Fibroblast of lung (primary cell): ENCODE measurements at regions not wholly inside any gene's neighbourhood (a gene's known extent, or its start where the extent isn't known, plus 50 kb on each side); places are given as distances from the start of the nearest gene placed in this dataset.

Source experiments
- DNase-seq, 2 donors: peaks; one replicate each; pipeline versions ENCODE4 v3.0.0 to v3.0.0-alpha.2; 2010; ENCODE audit warnings: low read depth in 2 of 2
- H2AFZ ChIP-seq: 2 replicates; pipeline ENCODE4 v1.5.1; 2012; ENCODE audit warnings: low read length, control low read depth, inconsistent platforms
- H3K27ac ChIP-seq: 2 replicates; pipeline ENCODE4 v1.5.1; 2011; ENCODE audit warnings: low read length, control low read depth; ENCODE audit not compliant: insufficient read depth
- H3K27me3 ChIP-seq: 2 replicates; pipeline ENCODE4 v1.5.1; 2011; ENCODE audit warnings: mild to moderate bottlenecking, low read length; ENCODE audit not compliant: control insufficient read depth, insufficient read depth
- H3K36me3 ChIP-seq: 2 replicates; pipeline ENCODE4 v1.5.1; 2011; ENCODE audit warnings: low read length; ENCODE audit not compliant: control insufficient read depth, insufficient read depth
- H3K4me1 ChIP-seq: 2 replicates; pipeline ENCODE4 v1.5.1; 2011; ENCODE audit warnings: low read length; ENCODE audit not compliant: control insufficient read depth, insufficient read depth; ENCODE audit errors: extremely low read depth
- H3K4me2 ChIP-seq: 2 replicates; pipeline ENCODE4 v1.5.1; 2011; ENCODE audit warnings: low read length, control low read depth; ENCODE audit not compliant: insufficient read depth; ENCODE audit errors: extremely low read depth
- H3K4me3 ChIP-seq, 4 experiments: fragments of 200-600 bp in 1 of 4; sonication (generic) in 1 of 4; replicated peaks in 1 of 4; 2 replicates each; pipeline ENCODE4 v1.5.1; 2011 to 2016; ENCODE audit warnings: low read length in 4 of 4, low read depth in 3 of 4, mild to moderate bottlenecking in 3 of 4, control low read depth in 2 of 4, inconsistent platforms in 1 of 4, mixed read lengths in 1 of 4; ENCODE audit not compliant: insufficient read depth in 1 of 4; ENCODE audit errors: control extremely low read depth in 1 of 4
- H3K79me2 ChIP-seq: 2 replicates; pipeline ENCODE4 v1.5.1; 2012; ENCODE audit warnings: mild to moderate bottlenecking, low read length, inconsistent platforms; ENCODE audit not compliant: control insufficient read depth, insufficient read depth
- H3K9ac ChIP-seq: 2 replicates; pipeline ENCODE4 v1.5.1; 2011; ENCODE audit warnings: mild to moderate bottlenecking, low read length, control low read depth; ENCODE audit not compliant: insufficient read depth
- H3K9me3 ChIP-seq: 2 replicates; pipeline ENCODE4 v1.5.1; 2012; ENCODE audit warnings: low read depth, low read length; ENCODE audit not compliant: control insufficient read depth, insufficient read depth
- H4K20me1 ChIP-seq: 2 replicates; pipeline ENCODE4 v1.5.1; 2011; ENCODE audit warnings: low read length; ENCODE audit not compliant: control insufficient read depth, insufficient read depth; ENCODE audit errors: extremely low read depth
- CTCF ChIP-seq, 2 donors: IDR thresholded peaks in 1 of 2; conservative IDR thresholded peaks in 1 of 2; 1 replicate in 1 of 2; 2 replicates in 1 of 2; pipeline ENCODE4 v1.5.1; 2011 to 2012; ENCODE audit warnings: low read length in 2 of 2, control low read depth in 1 of 2, inconsistent platforms in 1 of 2, low read depth in 1 of 2, mild to moderate bottlenecking in 1 of 2
- EZH2 ChIP-seq: IDR thresholded peaks from 2 replicates; pipeline ENCODE4 v1.5.1; 2012; ENCODE audit warnings: low read length, control low read depth, mild to moderate bottlenecking; ENCODE audit errors: missing control alignments

DNA sequence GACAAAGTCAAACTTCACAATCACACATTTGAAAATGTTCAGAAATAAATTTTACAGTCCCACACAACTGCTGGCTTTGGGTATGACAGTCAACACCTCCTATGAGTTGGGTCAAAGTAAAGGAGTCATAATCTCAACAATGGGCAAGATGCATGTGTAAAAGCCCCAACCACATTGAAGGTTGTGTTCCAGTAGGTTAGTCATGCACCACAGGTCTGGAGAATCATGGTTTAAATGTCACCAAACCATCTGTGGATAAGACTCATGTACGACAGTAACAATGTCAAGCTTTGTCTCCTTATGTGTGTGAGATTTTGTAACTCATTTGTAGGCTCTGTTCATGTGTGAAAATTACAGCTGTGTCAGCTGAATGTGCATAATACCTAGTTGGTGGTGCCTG, 1065.7 kb upstream of the AMELY start:
- Histone ChIP-seq H4K20me1 (no peaks in the 10 kb centered on the region), H3K36me3 (no peaks in the 10 kb centered on the region), H3K9ac (no peak overlapping the region), H3K9me3 (no peaks in the 10 kb centered on the region), H2AFZ (no peak overlapping the region), H3K79me2 (no peaks in the 10 kb centered on the region), H3K4me2 (no peak overlapping the region), H3K27me3 (no peaks in the 10 kb centered on the region), H3K4me3 (no peak overlapping the region), H3K27ac (no peak overlapping the region), H3K4me1 (no peaks in the 10 kb centered on the region)
- no peak for DNase-seq
- TF ChIP-seq EZH2 (no peak), CTCF (conservative IDR thresholded peaks at IDR 0.05 in 1 of 2, IDR thresholded peaks at IDR 0.05 in 1 of 2; ENCODE audit: low read depth in 1 of 2, low read length in 2 of 2) (no peak)

DNA sequence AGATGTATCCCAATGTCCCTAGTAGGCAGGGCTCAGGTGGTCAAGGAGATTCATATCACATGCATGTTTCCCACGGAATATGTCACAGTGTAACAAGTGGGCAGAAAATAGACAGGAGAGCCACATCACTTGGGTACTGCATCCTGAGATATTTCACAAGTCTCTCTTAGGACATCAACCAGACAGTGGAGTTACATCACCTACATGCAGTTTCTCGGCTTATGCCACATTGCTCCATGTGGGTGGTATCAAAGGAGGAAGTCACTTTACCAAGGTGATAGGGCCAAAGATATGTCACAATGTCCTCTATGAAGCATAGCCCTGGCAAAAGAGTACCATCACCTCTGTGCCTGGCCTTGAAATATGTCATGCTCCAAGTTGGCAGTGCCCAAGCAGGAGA, 1056.7 kb upstream of the AMELY start:
- no peak overlapping the region for H3K9ac ChIP-seq
- no peaks in the 10 kb centered on the region for H3K27me3 ChIP-seq
- no peak overlapping the region for H2AFZ ChIP-seq
- no peaks in the 10 kb centered on the region for H3K9me3 ChIP-seq
- H3K4me3 ChIP-seq, result no peak overlapping the region
- no peaks in the 10 kb centered on the region for H4K20me1 ChIP-seq
- H3K79me2 ChIP-seq, result no peaks in the 10 kb centered on the region
- no peak overlapping the region for H3K27ac ChIP-seq
- DNase-seq, result no peak
- TF ChIP-seq CTCF (conservative IDR thresholded peaks at IDR 0.05 in 1 of 2, IDR thresholded peaks at IDR 0.05 in 1 of 2; ENCODE audit: low read depth in 1 of 2, low read length in 2 of 2), result no peak
- TF ChIP-seq EZH2, result no peak
- H3K36me3 ChIP-seq, result no peaks in the 10 kb centered on the region
- H3K4me2 ChIP-seq, result no peak overlapping the region
- H3K4me1 ChIP-seq, result no peaks in the 10 kb centered on the region

GRCh38 chrY:7966916-7967315, 1055.4 kb upstream of the AMELY start:
- Histone ChIP-seq H3K79me2 (no peaks in the 10 kb centered on the region), H3K9ac (no peak overlapping the region), H3K4me3 (no peak overlapping the region), H3K4me1 (no peaks in the 10 kb centered on the region), H3K4me2 (no peak overlapping the region), H3K27ac (no peak overlapping the region), H3K36me3 (no peaks in the 10 kb centered on the region), H2AFZ (no peak overlapping the region), H3K9me3 (no peaks in the 10 kb centered on the region), H4K20me1 (no peaks in the 10 kb centered on the region), H3K27me3 (no peaks in the 10 kb centered on the region)
- no peak for DNase-seq
- TF ChIP-seq CTCF (conservative IDR thresholded peaks at IDR 0.05 in 1 of 2, IDR thresholded peaks at IDR 0.05 in 1 of 2; ENCODE audit: low read depth in 1 of 2, low read length in 2 of 2), result no peak
- TF ChIP-seq EZH2, result no peak
